ENCODE measurements at regions not wholly inside any gene's neighbourhood (a gene's known extent, or its start where the extent isn't known, plus 50 kb on each side); places are given as distances from the start of the nearest gene placed in this dataset.

DNA sequence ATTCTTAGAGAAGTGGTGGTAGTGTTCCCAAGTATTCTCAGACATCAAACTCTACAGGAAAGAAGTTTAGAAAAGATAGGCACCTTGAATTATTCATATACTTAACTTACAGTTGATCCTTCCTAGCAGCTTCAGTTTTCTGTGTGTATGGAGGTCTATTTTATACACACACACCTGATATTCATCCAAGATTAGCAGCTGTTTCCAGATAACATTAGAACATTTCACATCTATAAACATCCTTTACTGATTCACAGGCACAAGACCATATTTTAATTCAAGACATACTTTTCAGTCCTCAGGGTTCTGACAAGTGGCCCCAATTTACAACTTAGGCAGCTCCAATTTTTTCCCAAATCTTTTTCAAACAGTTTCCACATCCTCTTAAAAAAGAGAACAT, 287.8 kb upstream of the USP25 start:
- TF ChIP-seq ZFP30 (CRISPR knock-in tag; IDR thresholded peaks at IDR 0.05) = no peak
- TF ChIP-seq ZNF70 (CRISPR knock-in tag; IDR thresholded peaks at IDR 0.05) = no peak
- TF ChIP-seq ZNF565 (CRISPR knock-in tag; conservative IDR thresholded peaks at IDR 0.05; ENCODE audit: low read depth) = no peak

Measured in SK-N-SH treated with all-trans-retinoic acid at 6 μM for 48 hours (cell line).